ENCODE measurements at regions not wholly inside any gene's neighbourhood (a gene's known extent, or its start where the extent isn't known, plus 50 kb on each side); places are given as distances from the start of the nearest gene placed in this dataset.
"Not testable (repeated sequence)": the region's sequence is repeated elsewhere in the genome, so short reads cannot be mapped to it uniquely, and the experiment has no call there.

GRCh38 chr7:125984795-125985194 is 1055.2 kb upstream of the POT1 start:
- DNase-seq, result no peak

- no peak for DNase-seq
Measured at GRCh38 chr7:125971656-125972055, 1042.0 kb upstream of the POT1 start.

GRCh38 chr7:125966278-125967048 is 1036.8 kb upstream of the POT1 start:
- no peak for DNase-seq

- DNase-seq, result no peak
Measured at GRCh38 chr7:125934955-125935354, 1005.3 kb upstream of the POT1 start.

- DNase-seq, result no peak
Measured at GRCh38 chr7:125934539-125934938, 1004.9 kb upstream of the POT1 start.

- no peak for DNase-seq
Measured at GRCh38 chr7:125930848-125931247, 1001.2 kb upstream of the POT1 start.

- DNase-seq, result no peak
Measured at GRCh38 chr7:125927556-125927955, 997.9 kb upstream of the POT1 start.

- DNase-seq, result no peak
Measured at GRCh38 chr7:125926621-125927020, 997.0 kb upstream of the POT1 start.

- no peak for DNase-seq
Measured at GRCh38 chr7:125924037-125924436, 994.4 kb upstream of the POT1 start.

- DNase-seq, result not testable (repeated sequence)
Measured at GRCh38 chr7:125915381-125915948, 985.8 kb upstream of the POT1 start.

GRCh38 chr7:125908711-125909110 is 979.1 kb upstream of the POT1 start:
- no peak for DNase-seq

GRCh38 chr7:125899577-125899976 is 970.0 kb upstream of the POT1 start:
- no peak for DNase-seq

- no peak for DNase-seq
Measured at GRCh38 chr7:125892434-125892833, 962.8 kb upstream of the POT1 start.

GRCh38 chr7:125878988-125879387 is 949.4 kb upstream of the POT1 start:
- DNase-seq, result no peak

- no peak for DNase-seq
Measured at GRCh38 chr7:125878235-125878956, 948.8 kb upstream of the POT1 start.

- no peak for DNase-seq
Measured at GRCh38 chr7:125877246-125877645, 947.6 kb upstream of the POT1 start.

- DNase-seq, result no peak
Measured at GRCh38 chr7:125876431-125876830, 946.8 kb upstream of the POT1 start.

- DNase-seq, result no peak
Measured at GRCh38 chr7:125871431-125871830, 941.8 kb upstream of the POT1 start.

GRCh38 chr7:125857606-125858005 is 928.0 kb upstream of the POT1 start:
- DNase-seq, result no peak

GRCh38 chr7:125848157-125848556 is 918.5 kb upstream of the POT1 start:
- no peak for DNase-seq

GRCh38 chr7:125847692-125848091 is 918.1 kb upstream of the POT1 start:
- DNase-seq, result no peak

GRCh38 chr7:125847055-125847454 is 917.4 kb upstream of the POT1 start:
- no peak for DNase-seq

- no peak for DNase-seq
Measured at GRCh38 chr7:125845686-125846085, 916.1 kb upstream of the POT1 start.

GRCh38 chr7:125834421-125834820 is 904.8 kb upstream of the POT1 start:
- no peak for DNase-seq
